SHP77 (cell line): ENCODE measurements at regions not wholly inside any gene's neighbourhood (a gene's known extent, or its start where the extent isn't known, plus 50 kb on each side); places are given as distances from the start of the nearest gene placed in this dataset.

ENCODE experiments used
- DNase-seq, 2 experiments: peaks; one replicate each; lab custom pipeline; 2025; lab: John Stamatoyannopoulos, UW

DNA sequence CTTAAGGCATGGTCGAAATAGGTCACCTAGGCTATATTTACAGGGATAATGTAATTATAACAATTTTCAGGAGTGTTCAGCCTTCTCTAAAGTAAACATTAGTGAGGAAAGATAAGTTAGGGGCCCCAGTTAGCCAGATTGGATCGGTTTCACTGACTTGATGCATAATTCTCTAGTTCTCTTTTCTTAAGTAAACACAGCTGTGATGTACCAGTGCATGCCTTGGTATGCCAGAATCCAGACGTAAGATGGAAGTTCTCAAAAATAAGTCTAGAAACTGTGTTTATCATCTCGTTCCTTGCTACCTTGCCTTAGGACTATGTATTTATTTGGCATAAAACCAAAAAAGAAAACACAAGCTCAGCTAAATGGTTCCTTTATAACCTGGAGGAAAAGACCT lies 442.2 kb upstream of the CLINT1 start:
- DNase-seq = no peak

- DNase-seq = no peak
These were observed 441.3 kb upstream of the CLINT1 start for GRCh38 chr5:158300256-158300655.

- DNase-seq = no peak
These were observed 438.1 kb upstream of the CLINT1 start for GRCh38 chr5:158297002-158297527.

DNA sequence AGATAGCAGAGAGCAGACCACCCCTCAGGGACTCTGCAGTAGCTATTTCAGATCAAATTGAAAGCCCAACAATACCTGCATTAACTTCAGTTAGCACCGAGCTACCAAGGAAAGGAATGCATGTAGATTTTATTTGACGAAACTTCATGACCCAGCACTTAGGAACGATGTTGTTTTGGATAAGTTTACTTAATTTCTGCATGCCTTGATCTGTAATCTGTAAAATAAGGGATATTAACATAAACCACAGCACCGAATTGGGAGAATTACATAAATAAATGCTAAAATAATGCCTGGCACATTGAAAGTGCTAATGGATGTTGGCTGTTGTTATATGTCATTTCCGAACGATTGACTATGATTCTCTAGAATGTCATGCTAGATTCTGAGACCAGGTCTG lies 435.8 kb upstream of the CLINT1 start:
- DNase-seq = no peak

DNA sequence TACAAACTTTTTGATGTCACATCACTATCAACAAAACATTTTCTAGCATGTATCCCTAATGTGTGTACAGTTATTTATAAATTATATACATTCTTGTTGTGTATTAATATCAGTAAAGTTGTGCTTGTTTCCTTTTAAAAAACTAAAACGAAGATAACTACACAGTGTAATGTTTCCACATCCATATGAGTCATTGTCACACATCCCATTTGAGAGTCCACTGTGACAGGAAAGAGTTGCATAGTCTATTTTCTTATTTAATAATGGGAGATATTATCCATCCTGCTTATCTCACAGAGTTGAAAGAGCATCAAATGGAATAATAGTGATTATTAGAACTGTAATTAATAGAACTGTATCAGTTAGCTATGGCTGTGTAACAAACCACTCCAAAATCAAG lies 434.0 kb upstream of the CLINT1 start:
- DNase-seq = no peak

DNA sequence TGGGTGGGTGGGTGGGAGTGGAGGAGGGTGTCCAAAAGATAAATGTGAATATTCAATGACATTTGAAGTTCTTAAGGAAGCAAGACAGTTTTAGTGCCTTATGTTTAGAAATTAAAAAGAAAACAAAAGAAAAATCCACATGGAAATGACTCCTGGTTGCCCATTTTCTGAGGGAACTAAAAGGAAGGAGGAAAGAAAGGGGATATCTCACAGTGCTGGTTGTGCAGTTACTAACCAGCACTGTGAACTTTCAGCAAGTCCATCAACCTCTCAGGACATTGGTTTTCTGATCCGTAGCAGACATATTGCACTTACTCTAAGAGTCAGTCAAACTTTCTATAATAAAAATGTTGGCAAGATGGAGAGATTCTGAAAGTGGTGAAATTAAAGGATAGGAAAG lies 431.0 kb upstream of the CLINT1 start:
- DNase-seq = no peak

GRCh38 chr5:158288272-158288657 lies 429.3 kb upstream of the CLINT1 start:
- no peak for DNase-seq

DNA sequence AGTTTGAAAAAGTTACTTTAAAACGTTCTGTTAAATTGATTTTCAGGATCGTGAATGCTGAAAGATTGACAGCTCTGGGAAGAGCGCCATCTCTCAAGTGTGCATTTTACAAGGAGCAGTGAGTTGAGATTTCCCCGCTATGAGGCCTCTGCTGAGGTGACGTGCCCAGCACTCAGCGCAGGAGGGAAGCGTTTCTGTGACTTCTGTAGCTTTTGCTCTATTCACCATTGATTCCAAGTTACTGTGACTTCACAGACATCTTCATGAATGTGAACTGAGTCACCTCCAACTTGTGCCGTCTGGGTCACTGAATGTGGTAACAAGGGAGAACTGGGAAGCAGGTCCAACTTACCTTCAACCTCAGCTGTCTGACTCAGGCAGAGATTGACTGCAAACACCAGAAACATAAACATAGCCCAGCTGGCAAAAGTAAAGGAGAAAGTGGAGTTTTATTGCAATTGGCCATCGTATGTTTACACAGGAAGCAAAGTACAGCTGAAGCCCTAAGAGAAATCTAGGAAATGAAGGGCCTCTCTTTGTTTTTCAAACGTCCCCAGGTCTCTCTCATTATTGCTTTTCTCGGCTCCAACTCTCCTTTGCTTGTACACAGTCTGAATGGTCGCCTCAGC lies 428.8 kb upstream of the CLINT1 start:
- DNase-seq = no peak

DNA sequence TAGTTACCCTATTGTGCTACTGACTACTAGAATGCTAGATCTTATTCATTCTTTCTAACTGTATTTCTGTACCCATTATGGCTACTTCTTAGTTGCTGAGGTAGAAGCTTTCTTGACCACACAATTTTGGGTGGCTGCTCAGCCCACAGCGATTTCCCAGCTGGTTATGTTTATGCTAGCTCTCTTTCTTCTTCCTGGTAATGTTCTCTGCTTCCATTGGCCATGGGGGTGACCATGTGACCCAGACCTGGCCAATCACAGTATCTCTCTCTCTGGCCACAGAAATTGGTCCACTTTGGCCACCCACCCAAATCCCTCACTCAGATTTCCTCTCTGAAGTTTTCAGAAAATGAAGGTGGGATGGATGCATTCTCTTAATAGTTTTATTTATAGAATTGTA lies 427.9 kb upstream of the CLINT1 start:
- DNase-seq = no peak

GRCh38 chr5:158285698-158286097 lies 426.8 kb upstream of the CLINT1 start:
- no peak for DNase-seq

GRCh38 chr5:158284242-158284641 lies 425.3 kb upstream of the CLINT1 start:
- DNase-seq = no peak

GRCh38 chr5:158283397-158283796 lies 424.5 kb upstream of the CLINT1 start:
- DNase-seq = no peak

DNA sequence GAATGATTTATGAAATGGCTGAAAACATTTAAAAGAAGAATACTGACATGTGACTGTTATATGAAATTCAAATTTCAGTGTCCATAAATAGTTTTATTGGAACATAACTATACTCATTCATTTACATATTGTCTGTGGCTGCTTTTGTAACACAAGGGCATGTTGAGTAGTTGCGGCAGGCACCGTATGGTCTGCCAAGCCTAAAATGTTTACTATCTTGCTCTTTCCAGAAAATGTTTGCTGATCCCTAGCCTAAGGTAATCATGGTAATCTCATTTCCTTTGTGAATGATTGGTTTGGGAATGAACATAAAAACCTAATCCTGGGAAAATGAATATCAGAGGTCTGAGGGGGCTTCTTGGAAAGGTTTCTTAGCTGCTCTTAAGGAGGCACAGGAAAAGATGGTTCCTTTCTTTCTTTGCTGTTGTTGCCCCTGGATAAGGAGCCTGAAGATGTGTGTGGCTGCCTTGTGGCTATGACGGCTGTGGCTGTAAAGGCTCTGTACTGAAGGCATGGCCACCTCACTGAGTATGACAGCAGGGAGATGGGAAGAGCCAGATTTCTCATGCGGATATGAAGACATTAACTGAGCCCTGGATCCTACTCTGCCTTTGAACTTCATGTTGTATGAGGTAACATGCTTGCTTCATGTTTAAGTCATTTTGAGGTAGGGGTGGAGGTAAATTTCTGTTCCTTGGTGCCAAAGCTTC lies 419.4 kb upstream of the CLINT1 start:
- DNase-seq = no peak

DNA sequence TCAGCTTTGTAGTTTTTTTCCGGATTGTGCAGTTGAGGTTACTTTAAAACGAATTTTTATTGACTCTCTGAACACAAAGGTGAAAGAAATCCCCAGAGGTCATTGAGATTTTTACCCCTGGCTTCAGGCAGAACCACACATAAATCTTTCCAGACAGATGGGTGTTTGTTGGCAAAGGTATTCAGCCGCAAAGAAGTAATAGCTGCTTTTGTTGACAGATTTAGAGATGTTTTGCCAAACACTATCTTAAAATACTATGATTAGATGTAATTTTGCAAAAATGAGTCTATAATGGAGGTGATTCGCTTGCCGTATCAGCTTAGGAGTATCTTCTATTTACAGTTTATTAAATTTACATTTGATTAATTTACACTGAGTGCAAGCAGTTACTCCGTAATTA lies 418.3 kb upstream of the CLINT1 start:
- DNase-seq = no peak

- DNase-seq = no peak
These were observed 417.7 kb upstream of the CLINT1 start for GRCh38 chr5:158276692-158277091.

GRCh38 chr5:158275511-158275910 lies 416.6 kb upstream of the CLINT1 start:
- DNase-seq = no peak

DNA sequence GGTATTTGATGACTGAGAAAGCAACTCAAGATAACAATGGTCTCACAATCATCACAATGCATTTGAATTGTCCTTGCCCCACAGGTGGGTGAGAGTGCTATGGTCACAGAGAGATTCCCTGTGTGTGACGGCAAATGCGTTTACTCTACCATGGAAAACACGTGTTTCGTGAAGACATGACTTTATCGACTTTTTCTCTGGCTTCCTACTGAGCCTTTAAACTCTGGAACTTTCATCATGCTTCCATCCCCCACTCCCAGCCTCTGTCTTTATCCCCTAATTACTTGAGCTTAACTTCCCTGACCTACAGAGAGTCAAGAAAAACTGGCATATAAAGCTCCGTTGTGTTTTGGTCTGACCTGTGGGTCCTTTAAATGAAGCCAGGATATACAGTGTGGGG lies 414.1 kb upstream of the CLINT1 start:
- no peak for DNase-seq

- no peak for DNase-seq
These were observed 413.5 kb upstream of the CLINT1 start for GRCh38 chr5:158272409-158272808.

DNA sequence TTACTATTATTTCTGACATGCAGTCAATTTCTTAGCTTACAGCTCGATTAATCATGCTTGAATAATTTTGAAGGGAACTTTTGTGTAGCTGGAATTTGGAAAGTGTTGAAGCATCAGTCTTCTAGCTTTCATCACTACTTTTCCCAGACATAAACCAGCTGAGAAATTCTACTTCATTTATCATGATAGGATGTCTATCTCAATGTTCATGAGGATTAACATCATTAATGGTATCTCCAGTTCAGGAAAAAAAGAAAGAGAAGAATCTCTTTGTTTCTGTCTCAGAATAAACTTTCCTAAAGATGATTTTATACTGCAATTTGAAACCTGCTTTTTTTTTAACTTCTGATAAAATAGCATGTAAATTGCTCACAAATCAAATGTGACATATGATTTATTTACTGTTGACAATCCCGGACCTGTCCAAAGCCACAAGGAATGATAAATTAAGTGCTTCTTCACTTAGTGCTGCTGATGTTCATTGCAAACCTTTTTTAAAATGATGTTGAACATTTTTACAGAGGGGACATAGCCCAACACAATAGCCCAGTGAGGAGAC lies 412.1 kb upstream of the CLINT1 start:
- DNase-seq = no peak

DNA sequence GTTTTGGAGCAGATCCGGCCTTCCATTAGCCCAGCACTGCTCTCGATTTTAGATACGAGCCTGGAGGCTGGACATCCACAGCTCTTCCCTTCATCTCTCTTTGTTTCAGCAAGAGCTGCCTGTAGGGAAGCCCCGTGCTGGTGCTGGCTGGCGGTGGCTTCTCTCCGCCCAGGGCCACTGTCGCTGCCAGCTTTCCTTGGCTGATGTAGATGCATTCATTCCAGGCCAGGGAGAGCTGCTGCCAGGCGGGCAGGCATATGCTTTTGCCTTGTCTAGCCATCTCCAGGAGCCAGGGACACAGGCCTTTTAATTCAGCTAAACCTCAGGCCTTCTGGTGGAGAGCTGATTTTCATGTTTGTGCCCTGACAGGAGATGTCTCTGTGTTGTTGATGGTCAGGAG lies 409.3 kb upstream of the CLINT1 start:
- no peak for DNase-seq

DNA sequence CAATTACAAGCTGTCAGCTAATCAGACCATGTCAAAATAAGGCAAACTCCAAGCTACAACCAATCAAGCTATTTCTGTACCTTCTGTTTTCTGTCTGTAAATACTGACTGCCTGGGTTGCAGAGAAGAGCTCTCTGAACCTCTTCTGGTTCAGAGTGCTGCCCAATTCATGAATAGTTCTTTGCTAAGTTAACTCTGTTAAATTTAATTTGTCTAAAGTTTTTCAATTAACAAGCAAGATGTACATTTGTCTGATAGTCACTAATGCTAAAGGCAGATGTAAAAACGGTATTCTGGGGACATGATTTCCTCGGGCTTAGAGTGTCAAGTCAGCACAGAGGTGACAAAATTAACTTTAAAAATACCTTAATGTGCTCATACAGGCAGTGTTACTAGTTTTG lies 408.3 kb upstream of the CLINT1 start:
- no peak for DNase-seq

GRCh38 chr5:158265931-158266700 lies 407.2 kb upstream of the CLINT1 start:
- DNase-seq = no peak

- no peak for DNase-seq
These were observed 406.4 kb upstream of the CLINT1 start for GRCh38 chr5:158265346-158265745.
